DMS53 treated with DMSO at 0.1 percent for 48 hours (cell line): ENCODE measurements at regions not wholly inside any gene's neighbourhood (a gene's known extent, or its start where the extent isn't known, plus 50 kb on each side); places are given as distances from the start of the nearest gene placed in this dataset.

Experiments used
- DNase-seq: peaks from one replicate; lab custom pipeline; 2025; ENCODE audit not compliant: unreplicated experiment; lab: John Stamatoyannopoulos, UW

DNA sequence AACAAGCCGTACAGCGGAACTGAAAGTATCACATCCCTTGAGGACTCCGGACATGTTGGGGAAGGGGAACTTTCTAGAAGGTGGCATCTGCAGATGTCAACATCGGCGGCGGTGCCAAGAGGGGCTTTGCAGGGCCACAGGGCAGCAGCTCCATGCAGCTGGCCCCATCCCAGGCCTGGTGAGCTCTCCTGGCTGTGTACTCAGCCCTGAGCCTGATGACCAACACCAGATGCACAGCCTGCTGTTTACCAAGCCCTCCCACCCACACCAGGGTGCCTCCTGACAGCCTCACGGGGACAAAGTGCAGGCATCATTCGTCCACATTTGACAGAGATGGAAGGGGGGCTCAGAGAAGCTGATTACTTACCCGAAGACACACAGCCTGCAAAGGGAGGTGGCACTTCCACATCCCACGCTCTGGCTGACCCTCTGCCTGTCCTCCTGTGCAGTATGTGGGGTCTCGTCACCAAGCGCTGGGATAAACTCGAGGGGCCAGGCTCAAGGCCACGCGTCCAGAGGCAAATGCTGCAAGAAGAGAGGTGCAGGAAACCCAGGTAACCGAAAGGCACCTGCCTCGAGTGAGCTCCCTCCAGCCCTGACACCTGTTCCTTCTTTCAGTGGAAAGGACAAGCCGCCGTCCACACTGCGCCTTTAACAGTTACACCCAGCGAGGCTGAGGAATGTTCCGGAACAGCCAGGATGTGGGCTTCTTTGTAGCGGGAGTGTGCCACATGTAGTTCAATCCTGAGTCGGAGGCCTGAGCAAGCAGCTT lies 69.0 kb upstream of the ASAP2 start:
- DNase-seq, result no peak

DNA sequence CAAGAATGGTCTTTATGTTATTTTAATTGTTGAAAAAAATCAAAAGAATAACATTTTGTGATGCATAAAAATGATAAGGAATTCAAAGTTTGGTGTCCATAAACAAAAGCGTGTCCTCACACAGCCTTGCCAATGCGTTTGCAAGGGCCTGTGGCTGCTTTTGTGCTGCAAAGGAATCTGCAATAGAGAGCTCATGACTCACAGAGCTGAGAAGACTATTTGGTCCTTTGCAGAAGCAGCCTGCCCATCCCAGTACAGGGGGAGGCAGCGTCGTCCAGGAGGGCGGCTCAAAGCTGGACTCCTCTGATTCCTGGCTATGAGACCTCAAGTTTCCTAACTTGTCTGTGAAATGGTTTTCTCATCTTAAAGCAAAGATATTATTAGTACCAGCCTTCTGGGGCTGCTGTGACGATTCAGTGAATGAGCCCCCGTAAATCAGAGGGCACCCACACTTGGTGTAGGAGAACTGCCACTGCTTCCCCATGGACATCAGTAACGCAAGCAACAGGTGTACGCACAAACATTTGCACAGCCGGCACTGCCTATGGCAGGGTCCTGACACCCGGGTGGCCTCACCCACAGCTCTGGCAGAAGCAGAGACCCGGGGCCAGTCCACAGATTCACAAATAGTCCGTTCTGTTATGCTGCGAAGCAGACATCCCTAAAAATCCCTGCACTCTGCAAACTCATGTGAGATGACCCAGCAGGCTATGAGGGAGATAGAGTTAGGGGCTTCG lies 70.6 kb upstream of the ASAP2 start:
- no peak for DNase-seq

DNA sequence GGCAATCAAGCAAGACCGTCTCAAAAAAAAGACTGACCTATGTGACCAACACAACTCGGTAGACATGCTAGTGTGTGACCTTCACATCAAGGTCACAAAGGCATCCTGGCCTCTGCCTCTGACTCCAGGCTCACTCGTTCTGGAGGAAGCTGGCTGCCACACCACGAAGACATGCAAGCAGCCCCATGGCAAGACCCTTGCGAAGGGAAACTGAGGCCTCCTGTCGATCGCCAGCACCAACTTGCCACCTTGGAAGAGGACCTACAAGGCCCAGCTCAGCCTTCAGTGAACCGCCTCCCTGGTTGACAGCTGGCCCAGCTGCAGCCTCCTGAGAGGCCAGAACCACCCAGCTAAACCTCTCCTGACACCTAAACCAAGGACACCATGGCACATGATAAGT lies 79.3 kb upstream of the ASAP2 start:
- no peak for DNase-seq

DNA sequence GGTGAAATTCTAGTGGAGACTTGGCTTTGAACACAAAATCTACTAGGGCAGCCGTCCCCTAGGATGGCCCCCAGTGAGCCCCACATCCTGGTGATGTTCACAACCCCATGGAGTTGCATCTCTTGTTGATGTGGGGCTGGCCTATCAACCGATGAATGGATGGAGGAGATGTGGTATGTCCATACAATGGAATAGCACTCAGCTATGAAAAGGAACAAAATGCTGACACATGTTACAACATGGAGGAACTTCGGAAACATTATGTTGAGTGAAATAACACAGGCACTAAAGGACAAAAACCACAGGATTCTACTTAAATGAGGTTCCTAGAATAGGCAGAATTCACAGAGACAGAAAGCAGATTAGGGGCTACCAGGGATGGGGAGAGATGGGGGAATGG lies 80.1 kb upstream of the ASAP2 start:
- no peak for DNase-seq

GRCh38 chr2:9124231-9124741 lies 82.3 kb upstream of the ASAP2 start:
- DNase-seq, result no peak

- no peak for DNase-seq
Observed at GRCh38 chr2:9123069-9123468, 83.5 kb upstream of the ASAP2 start.

GRCh38 chr2:9122367-9122766 lies 84.2 kb upstream of the ASAP2 start:
- no peak for DNase-seq

- no peak for DNase-seq
Observed at GRCh38 chr2:9118383-9118960, 88.1 kb upstream of the ASAP2 start.

DNA sequence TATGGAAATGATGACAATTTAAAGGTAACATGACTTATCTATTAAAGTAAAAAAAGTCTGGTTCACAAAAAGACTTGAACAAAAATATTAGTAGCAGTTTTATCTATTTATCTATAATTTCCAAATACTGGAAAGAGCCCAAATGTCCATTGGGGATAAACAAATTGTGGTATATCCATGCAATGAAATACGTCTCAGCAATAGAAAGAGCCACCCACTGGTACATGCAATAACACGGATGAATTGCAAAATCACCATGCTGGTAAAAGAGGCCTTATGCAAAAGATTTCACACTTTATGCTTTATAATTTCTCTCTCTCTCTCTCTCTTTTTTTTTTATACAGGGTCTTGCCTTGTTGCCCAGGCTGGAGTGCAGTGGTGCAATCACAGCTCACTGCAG lies 91.4 kb upstream of the ASAP2 start:
- no peak for DNase-seq

- DNase-seq, result no peak
Observed at GRCh38 chr2:9114458-9114857, 92.2 kb upstream of the ASAP2 start.

- DNase-seq, result no peak
Observed at GRCh38 chr2:9113916-9114315, 92.7 kb upstream of the ASAP2 start.

- no peak for DNase-seq
Observed at GRCh38 chr2:9113262-9113661, 93.3 kb upstream of the ASAP2 start.

DNA sequence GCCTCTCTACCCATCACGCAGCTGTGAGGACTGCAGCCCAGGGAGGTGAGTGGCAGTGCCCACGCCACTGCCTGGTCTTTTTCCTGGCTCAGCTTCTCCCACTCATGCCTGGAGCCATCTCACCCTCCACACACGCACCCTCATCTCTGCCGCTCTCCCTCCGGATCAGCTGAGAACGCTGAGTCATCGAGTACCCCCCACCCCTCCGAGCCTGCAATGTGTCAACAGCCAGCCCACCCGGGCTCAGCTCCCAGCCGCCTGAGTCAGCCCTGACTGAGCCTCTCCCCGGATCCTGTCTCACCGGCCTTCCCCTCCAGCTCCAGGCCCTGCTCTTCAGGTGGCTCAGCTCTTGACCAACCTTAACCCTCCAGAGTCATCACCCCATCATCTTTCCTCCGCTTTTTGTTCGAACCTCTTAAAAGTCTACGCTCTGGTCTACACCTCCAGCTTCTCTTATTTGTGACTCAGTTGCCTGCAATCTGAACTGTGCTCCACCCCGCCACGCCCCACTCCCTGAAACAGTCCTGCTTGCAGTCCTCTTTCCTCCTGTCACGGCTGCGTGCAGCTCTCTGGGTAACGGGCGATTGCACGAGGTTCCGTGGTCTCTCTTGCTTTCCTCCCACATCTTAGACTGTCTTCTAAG lies 94.4 kb upstream of the ASAP2 start:
- no peak for DNase-seq

GRCh38 chr2:9110893-9111569 lies 95.6 kb upstream of the ASAP2 start:
- DNase-seq, result no peak

DNA sequence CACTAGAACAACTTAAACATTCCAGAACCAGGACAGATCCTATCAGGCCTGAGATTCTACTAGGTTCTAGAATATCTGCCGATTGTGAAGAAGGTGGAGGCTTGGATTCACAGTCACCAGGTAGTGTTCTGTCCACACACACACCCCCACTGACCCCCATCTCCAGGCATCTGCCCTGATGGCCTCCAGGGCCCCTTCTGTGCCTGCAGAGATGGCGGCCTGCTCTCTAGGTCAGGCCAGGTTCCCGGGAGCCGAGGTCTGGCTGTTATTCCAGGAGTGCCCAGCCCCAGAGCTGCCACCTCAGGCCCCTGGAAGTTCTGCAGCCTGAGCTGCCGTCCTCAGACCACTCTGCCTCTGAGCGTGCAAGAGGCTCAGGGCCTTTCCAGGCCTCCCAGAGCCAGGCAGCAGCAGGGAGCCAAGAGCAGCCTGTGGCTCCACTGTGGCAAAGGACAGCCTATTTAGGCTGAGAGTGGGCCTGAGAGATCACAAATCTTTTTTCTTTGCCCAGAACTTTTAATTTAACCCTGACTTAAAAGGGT lies 96.2 kb upstream of the ASAP2 start:
- DNase-seq, result no peak

GRCh38 chr2:9109871-9110270 lies 96.7 kb upstream of the ASAP2 start:
- DNase-seq, result no peak

DNA sequence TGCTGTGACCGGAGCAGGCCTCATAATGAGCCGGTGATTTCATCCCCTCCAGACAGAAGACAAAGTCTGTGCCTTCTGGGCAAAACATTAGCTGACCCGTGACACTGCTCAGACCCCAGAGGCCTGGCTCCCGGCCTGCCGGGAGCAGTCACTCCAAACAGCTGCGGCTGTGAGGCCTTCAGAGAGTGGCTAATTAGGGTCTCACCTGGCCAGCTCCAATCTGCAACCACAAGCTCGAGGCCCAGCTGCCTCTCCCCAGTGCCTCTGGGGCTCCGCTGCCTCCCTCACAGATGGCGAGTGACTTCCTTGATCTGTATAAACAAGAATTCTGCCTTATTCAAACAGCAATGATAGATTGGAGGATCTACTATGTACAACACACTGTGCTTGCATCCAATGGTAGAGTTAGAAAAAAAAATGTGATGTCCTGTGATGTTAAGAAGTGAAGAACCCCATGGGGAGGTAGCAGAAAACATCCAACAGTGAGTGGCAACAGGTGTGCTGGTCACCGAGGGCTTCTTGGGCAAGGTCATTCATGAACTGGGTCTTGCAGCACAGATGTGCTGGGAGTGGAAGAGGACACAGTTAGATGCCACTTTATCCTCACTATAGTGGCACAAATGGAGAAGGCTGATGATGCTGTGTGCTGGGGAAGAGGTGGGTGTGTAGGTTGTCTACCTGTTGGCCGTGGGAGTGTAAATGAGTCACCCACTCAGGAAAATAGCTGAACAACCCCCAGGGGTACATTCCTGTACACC lies 98.2 kb upstream of the ASAP2 start:
- DNase-seq, result no peak

DNA sequence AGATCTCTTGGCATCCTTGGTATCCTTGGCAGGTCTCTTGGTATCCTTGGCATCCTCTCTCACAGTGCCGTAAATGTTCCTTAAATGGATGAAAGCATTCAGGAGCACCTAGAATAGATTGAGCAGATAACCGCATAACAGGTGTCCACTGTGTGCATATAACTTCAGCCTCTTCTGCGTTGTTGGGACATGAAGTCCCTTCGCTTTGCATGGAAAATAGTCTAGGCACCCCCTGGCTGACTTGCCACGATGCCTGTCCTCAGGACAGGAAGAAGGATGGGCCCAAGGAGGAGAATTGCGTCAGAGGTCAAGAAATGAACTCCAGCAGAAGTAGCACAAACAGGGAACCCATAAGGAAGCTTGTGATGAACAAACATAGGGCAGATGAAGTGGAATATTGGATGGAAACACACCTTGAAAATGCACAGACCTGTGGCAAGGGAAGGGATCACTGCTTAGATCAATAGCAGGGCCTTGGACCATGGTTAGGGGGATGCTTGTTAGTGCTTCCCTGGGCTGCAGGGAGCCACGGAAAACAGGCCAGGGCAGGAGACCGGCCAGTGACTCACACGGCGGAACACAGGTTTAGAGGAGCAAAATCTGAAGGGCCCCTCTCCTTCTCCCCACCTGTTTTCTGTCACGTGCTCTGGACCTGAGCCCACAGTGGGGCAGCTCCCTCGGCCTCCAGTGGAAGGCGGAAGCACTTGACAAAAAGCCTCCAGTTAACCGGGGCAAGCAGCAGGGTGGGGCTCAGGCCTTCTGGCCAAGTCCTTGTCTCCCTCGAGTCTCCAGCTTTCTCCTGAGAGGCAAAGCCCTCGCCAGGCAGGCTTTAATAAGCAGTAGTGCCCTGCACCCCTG lies 99.2 kb upstream of the ASAP2 start:
- no peak for DNase-seq
